RWPE2 (cell line): ENCODE measurements at regions not wholly inside any gene's neighbourhood (a gene's known extent, or its start where the extent isn't known, plus 50 kb on each side); places are given as distances from the start of the nearest gene placed in this dataset.

Experiments
- ATAC-seq: fragments of 200-7000 bp; cut with Tn5 transposase; 3 replicates; pipeline ENCODE4 v1.9.1; 2021; ENCODE audit warnings: low read depth
- DNase-seq: peaks from one replicate; pipeline ENCODE4 v3.0.0-alpha.2; 2020; ENCODE audit warnings: low spot score
- H3K27ac ChIP-seq: fragments of 450-650 bp; 2 replicates; pipeline ENCODE4 v1.5.1; 2017; ENCODE audit warnings: mild to moderate bottlenecking; ENCODE audit not compliant: poor library complexity, severe bottlenecking
- H3K27me3 ChIP-seq: fragments of 250-450 bp; sonication (Bioruptor Pico); 2 replicates; pipeline ENCODE4 v1.5.1; 2021; ENCODE audit warnings: mild to moderate bottlenecking, moderate library complexity; ENCODE audit not compliant: insufficient read depth, poor library complexity, severe bottlenecking
- H3K36me3 ChIP-seq: fragments of 250-450 bp; sonication (Bioruptor Pico); 2 replicates; pipeline ENCODE4 v1.5.1; 2020; ENCODE audit warnings: low read depth, mild to moderate bottlenecking, moderate library complexity
- H3K4me1 ChIP-seq: fragments of 250-450 bp; sonication (Bioruptor Pico); 2 replicates; pipeline ENCODE4 v1.5.1; 2021; ENCODE audit warnings: mild to moderate bottlenecking, moderate library complexity; ENCODE audit not compliant: insufficient read depth, poor library complexity, severe bottlenecking
- H3K4me3 ChIP-seq: fragments of 250-450 bp; sonication (Bioruptor Pico); 2 replicates; pipeline ENCODE4 v1.5.1; 2021; ENCODE audit warnings: mild to moderate bottlenecking, moderate library complexity; ENCODE audit not compliant: severe bottlenecking
- H3K9me3 ChIP-seq: fragments of 250-450 bp; sonication (Bioruptor Pico); 2 replicates; pipeline ENCODE4 v1.5.1; 2021; ENCODE audit warnings: mild to moderate bottlenecking, moderate library complexity; ENCODE audit not compliant: severe bottlenecking
- TF ChIP-seq, protein P1 (sequence below): fragments of 450-650 bp; IDR thresholded peaks from one replicate; pipeline ENCODE4 v1.5.1; 2017; ENCODE audit warnings: mild to moderate bottlenecking, moderate library complexity; ENCODE audit not compliant: poor library complexity, severe bottlenecking

DNA sequence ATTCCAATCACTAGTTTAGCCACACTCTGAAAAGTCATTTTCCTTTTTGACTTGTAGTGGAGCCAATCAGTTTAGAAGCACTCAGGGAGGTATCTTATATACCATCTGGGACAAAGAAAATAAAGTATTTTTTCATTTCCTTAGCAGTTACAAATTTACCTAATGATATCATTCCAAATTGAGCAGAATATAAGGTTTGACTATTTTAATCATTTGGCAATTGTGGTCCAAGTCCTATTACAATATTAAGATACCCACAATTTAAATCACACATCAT lies 170.6 kb downstream of the LTN1 start:
- H3K27ac ChIP-seq, result no peak overlapping the region
- ATAC-seq, result no peak
- DNase-seq, result no peak

DNA sequence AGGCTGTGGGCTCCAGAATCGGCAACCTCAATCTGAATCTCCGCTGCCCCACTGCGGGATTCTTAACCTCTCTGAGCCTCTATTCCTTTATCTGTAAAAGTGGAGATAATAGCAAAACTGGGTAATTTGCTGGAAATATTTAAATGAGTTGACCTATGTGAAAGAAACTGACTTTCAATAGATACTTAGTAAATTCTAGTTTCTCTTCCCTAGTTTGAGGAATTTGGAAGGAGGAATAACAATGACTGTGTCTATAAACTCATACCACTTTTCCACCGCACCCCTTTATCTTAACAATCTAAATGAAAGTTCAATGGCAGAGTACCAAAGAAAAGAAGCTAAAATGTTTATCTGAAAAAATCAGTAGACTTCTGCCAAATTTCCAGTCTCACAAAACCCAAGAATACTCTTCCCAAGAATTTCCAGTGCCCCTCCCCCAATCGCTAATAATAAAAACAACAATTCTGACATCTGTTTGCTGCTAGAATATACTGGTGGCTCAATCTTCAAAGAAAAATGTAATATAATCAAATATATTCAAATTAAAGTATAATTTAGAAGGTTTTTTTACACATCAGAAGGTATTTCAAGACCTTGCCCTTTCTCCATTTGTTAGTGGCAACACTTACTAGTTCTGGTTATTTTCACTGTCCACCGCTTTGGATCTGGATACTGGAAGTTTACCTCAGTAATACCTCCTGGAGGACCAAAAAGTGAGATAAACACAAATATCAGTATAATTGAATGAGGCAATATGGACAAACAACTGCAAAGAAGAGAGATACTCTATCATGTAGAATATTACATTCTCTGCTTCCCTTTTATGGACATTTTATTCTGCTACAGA lies 171.2 kb downstream of the LTN1 start:
- ATAC-seq, result no peak
- no peak overlapping the region for H3K4me3 ChIP-seq
- TF ChIP-seq, protein P1, sequence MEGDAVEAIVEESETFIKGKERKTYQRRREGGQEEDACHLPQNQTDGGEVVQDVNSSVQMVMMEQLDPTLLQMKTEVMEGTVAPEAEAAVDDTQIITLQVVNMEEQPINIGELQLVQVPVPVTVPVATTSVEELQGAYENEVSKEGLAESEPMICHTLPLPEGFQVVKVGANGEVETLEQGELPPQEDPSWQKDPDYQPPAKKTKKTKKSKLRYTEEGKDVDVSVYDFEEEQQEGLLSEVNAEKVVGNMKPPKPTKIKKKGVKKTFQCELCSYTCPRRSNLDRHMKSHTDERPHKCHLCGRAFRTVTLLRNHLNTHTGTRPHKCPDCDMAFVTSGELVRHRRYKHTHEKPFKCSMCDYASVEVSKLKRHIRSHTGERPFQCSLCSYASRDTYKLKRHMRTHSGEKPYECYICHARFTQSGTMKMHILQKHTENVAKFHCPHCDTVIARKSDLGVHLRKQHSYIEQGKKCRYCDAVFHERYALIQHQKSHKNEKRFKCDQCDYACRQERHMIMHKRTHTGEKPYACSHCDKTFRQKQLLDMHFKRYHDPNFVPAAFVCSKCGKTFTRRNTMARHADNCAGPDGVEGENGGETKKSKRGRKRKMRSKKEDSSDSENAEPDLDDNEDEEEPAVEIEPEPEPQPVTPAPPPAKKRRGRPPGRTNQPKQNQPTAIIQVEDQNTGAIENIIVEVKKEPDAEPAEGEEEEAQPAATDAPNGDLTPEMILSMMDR, result no peak

More for the DNA sequence above, 170.6 kb downstream of the LTN1 start:
- Histone ChIP-seq H3K27me3 (no peaks in the 10 kb centered on the region), H3K4me1 (no peaks in the 10 kb centered on the region), H3K4me3 (no peak overlapping the region), H3K9me3 (no peaks in the 10 kb centered on the region), H3K36me3 (no peaks in the 10 kb centered on the region)
- TF ChIP-seq, protein P1, result no peak

DNA sequence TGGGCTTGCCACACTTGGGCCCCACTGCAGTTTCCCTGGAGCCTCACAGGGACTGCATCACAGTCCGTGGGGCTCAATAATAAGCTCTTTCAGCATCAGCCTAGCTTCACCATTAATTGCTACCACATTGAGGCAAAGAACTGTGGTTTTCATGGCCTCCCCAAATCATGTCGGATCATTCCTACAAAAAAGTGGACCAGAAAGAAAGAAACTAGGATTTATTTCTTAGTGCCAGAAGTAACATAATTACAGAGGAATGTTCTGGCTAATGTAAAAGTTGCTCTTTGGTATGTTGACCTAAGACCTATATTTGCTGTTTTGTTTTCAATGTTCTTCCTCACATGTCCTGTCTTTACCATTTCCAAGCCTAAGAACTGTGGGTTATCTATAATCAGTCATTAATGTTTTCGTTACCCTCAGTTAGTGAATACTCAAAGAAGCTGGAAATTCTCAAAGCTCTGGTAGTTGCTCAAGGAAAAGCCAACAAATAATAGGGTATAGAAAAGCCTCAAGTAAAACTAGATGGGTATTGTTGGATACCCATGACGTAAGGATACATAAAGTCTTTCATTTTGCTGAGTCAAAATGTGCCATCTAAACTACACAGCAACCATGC lies 173.9 kb downstream of the LTN1 start:
- no peak overlapping the region for H3K27ac ChIP-seq
- DNase-seq, result no peak

More for the DNA sequence above, 171.2 kb downstream of the LTN1 start:
- H3K27ac ChIP-seq, result no peak overlapping the region
- no peak for DNase-seq
- no peaks in the 10 kb centered on the region for H3K27me3 ChIP-seq
- H3K9me3 ChIP-seq, result no peaks in the 10 kb centered on the region
- H3K4me1 ChIP-seq, result no peaks in the 10 kb centered on the region
- H3K36me3 ChIP-seq, result no peaks in the 10 kb centered on the region

DNA sequence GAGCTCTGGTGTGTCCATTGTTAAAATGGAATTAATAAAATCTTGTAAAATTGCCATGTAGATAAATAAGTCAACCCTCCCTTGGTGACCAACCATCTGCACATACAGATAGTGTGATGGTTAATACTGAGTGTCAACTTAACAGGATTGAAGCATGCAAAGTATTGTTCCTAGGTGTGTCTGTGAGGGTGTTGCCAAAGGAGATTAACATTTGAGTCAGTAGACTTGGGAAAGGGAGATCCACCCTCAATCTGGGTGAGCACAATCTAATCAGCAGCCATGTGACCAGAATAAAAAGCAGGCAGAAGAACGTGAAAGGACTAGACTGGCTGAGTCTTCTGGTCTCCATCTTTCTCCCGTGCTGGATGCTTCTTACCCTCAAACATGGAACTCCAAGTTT lies 174.8 kb downstream of the LTN1 start:
- no peaks in the 10 kb centered on the region for H3K9me3 ChIP-seq
- H3K4me1 ChIP-seq, result no peaks in the 10 kb centered on the region
- DNase-seq, result no peak
- H3K27me3 ChIP-seq, result no peaks in the 10 kb centered on the region
- H3K27ac ChIP-seq, result no peak overlapping the region
- H3K36me3 ChIP-seq, result no peaks in the 10 kb centered on the region
- TF ChIP-seq, protein P1, result no peak
- H3K4me3 ChIP-seq, result no peak overlapping the region
- ATAC-seq, result no peak

More for the DNA sequence above, 173.9 kb downstream of the LTN1 start:
- TF ChIP-seq, protein P1, result no peak
- no peaks in the 10 kb centered on the region for H3K36me3 ChIP-seq
- H3K27me3 ChIP-seq, result no peaks in the 10 kb centered on the region
- no peak overlapping the region for H3K4me3 ChIP-seq
- no peaks in the 10 kb centered on the region for H3K4me1 ChIP-seq
- ATAC-seq, result no peak
- no peaks in the 10 kb centered on the region for H3K9me3 ChIP-seq

DNA sequence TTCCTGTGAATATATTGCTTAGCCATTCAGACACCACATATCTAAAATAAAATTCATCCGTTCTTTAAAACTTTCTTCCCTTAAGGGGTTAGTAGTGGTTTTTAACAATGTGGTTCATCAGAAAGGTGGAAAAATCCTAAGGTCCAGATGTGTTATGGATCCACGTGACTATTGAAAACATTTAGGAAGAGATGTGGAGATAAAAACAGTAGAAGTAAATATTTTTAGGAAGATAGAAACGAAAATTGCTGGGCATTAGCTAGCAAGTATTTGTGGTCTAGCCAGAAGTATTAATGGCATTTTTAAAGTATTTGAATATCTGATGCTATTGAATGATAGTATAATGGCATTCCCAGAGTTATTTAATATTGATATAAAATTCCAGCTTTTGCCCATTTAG lies 180.8 kb downstream of the LTN1 start:
- DNase-seq, result no peak

More for the DNA sequence above, 180.8 kb downstream of the LTN1 start:
- H3K4me3 ChIP-seq, result no peak overlapping the region
- no peak overlapping the region for H3K27ac ChIP-seq
- no peaks in the 10 kb centered on the region for H3K27me3 ChIP-seq
- H3K9me3 ChIP-seq, result no peaks in the 10 kb centered on the region
- H3K36me3 ChIP-seq, result no peaks in the 10 kb centered on the region
- no peak for ATAC-seq
- H3K4me1 ChIP-seq, result no peaks in the 10 kb centered on the region
- TF ChIP-seq, protein P1, result no peak
